Liver (tissue), 3 donors: ENCODE measurements at regions not wholly inside any gene's neighbourhood (a gene's known extent, or its start where the extent isn't known, plus 50 kb on each side); places are given as distances from the start of the nearest gene placed in this dataset.

Source experiments
- ATF3 ChIP-seq: IDR thresholded peaks from 2 replicates; pipeline ENCODE4 v1.6.1; 2016; ENCODE audit warnings: antibody characterized with exemption
- EGR1 ChIP-seq, 2 donors: IDR thresholded peaks; 2 replicates each; pipeline ENCODE4 v1.6.1; 2016 to 2018; ENCODE audit warnings: antibody characterized with exemption in 2 of 2, low read depth in 2 of 2
- GABPA ChIP-seq, 2 donors: IDR thresholded peaks in 1 of 2; conservative IDR thresholded peaks in 1 of 2; 2 replicates each; pipeline ENCODE4 v1.6.1; 2016; ENCODE audit warnings: antibody characterized with exemption in 2 of 2, mild to moderate bottlenecking in 1 of 2, moderate library complexity in 1 of 2
- RAD21 ChIP-seq, 2 donors: IDR thresholded peaks; 2 replicates each; pipeline ENCODE4 v1.6.1; 2016; ENCODE audit warnings: antibody characterized with exemption in 2 of 2, mild to moderate bottlenecking in 2 of 2
- REST ChIP-seq: IDR thresholded peaks from 2 replicates; pipeline ENCODE4 v1.6.1; 2016; ENCODE audit warnings: antibody characterized with exemption, mild to moderate bottlenecking
- TAF1 ChIP-seq: conservative IDR thresholded peaks from 2 replicates; pipeline ENCODE4 v1.6.1; 2016; ENCODE audit warnings: antibody characterized with exemption, mild to moderate bottlenecking
- TF ChIP-seq, protein P1 (sequence below): fragments of 150-350 bp; IDR thresholded peaks from 2 replicates; pipeline ENCODE4 v1.5.1; 2017; ENCODE audit warnings: improper control_type of control experiment, low read depth, low read length; ENCODE audit not compliant: missing input control
- donor health status: healthy.
- donor health status: healthy.

GRCh38 chr1:195030793-195031192 is 1577.4 kb downstream of the KCNT2 start:
- TF ChIP-seq, protein P1, sequence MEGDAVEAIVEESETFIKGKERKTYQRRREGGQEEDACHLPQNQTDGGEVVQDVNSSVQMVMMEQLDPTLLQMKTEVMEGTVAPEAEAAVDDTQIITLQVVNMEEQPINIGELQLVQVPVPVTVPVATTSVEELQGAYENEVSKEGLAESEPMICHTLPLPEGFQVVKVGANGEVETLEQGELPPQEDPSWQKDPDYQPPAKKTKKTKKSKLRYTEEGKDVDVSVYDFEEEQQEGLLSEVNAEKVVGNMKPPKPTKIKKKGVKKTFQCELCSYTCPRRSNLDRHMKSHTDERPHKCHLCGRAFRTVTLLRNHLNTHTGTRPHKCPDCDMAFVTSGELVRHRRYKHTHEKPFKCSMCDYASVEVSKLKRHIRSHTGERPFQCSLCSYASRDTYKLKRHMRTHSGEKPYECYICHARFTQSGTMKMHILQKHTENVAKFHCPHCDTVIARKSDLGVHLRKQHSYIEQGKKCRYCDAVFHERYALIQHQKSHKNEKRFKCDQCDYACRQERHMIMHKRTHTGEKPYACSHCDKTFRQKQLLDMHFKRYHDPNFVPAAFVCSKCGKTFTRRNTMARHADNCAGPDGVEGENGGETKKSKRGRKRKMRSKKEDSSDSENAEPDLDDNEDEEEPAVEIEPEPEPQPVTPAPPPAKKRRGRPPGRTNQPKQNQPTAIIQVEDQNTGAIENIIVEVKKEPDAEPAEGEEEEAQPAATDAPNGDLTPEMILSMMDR, result no peak
- TF ChIP-seq REST, result no peak
- no peak for TF ChIP-seq RAD21 (IDR thresholded peaks at IDR 0.05)
- TF ChIP-seq ATF3, result no peak
- no peak for TF ChIP-seq TAF1
- no peak for TF ChIP-seq EGR1 (IDR thresholded peaks at IDR 0.05; ENCODE audit: low read depth in 2 of 2)
- TF ChIP-seq GABPA (IDR thresholded peaks at IDR 0.05 in 1 of 2, conservative IDR thresholded peaks at IDR 0.05 in 1 of 2), result no peak
